Cardiac septum (tissue), 1 donor: ENCODE measurements at regions not wholly inside any gene's neighbourhood (a gene's known extent, or its start where the extent isn't known, plus 50 kb on each side); places are given as distances from the start of the nearest gene placed in this dataset.
"Not testable (repeated sequence)": the region's sequence is repeated elsewhere in the genome, so short reads cannot be mapped to it uniquely, and the experiment has no call there.

Experiments used
- DNase-seq: peaks from one replicate; pipeline ENCODE4 v3.0.0-alpha.2; 2020; ENCODE audit warnings: low spot score
- intact Hi-C: fragments of 100-400 bp; cut with DNase I; formaldehyde crosslinking; loops from one replicate; pipeline ENCODE4 v1.14.0; 2022
- donor health status: DM: no; HTN: no; CAD: no.

- intact Hi-C loops = no loop called here
- no peak for DNase-seq
Measured at GRCh38 chr11:96842731-96843130, 452.9 kb downstream of the JRKL start.

- intact Hi-C loops = no loop called here
Measured at GRCh38 chr11:96854425-96854824, 464.6 kb downstream of the JRKL start.

GRCh38 chr11:96861722-96862121, 471.9 kb downstream of the JRKL start:
- DNase-seq, intact Hi-C loops: not testable (repeated sequence)

More at GRCh38 chr11:96854425-96854824, 464.6 kb downstream of the JRKL start:
- no peak for DNase-seq

- DNase-seq = peak; percentile 92
- intact Hi-C loops = no loop called here
Measured at GRCh38 chr11:96863520-96863919, 473.7 kb downstream of the JRKL start.

GRCh38 chr11:96865020-96865419, 475.2 kb downstream of the JRKL start:
- DNase-seq = no peak
- intact Hi-C loops = no loop called here

GRCh38 chr11:96869207-96869606, 479.4 kb downstream of the JRKL start:
- intact Hi-C loops = no loop called here
- DNase-seq = no peak

- intact Hi-C loops = no loop called here
- DNase-seq = no peak
Measured at GRCh38 chr11:96875712-96876111, 485.9 kb downstream of the JRKL start.

GRCh38 chr11:96878299-96879051, 488.7 kb downstream of the JRKL start:
- intact Hi-C loops = no loop called here
- no peak for DNase-seq

GRCh38 chr11:96882622-96883021, 492.8 kb downstream of the JRKL start:
- DNase-seq, intact Hi-C loops: not testable (repeated sequence)

GRCh38 chr11:96885405-96885804, 495.6 kb downstream of the JRKL start:
- no peak for DNase-seq
- intact Hi-C loops = no loop called here

GRCh38 chr11:96885912-96886311, 496.1 kb downstream of the JRKL start:
- intact Hi-C loops = no loop called here
- DNase-seq = no peak

GRCh38 chr11:96893988-96894387, 504.2 kb downstream of the JRKL start:
- no peak for DNase-seq
- intact Hi-C loops = no loop called here

GRCh38 chr11:96894587-96894986, 504.8 kb downstream of the JRKL start:
- DNase-seq = no peak
- intact Hi-C loops = no loop called here

- intact Hi-C loops = no loop called here
- no peak for DNase-seq
Measured at GRCh38 chr11:96899971-96900370, 510.2 kb downstream of the JRKL start.

- no peak for DNase-seq
- intact Hi-C loops = no loop called here
Measured at GRCh38 chr11:96905143-96905542, 515.3 kb downstream of the JRKL start.

- no peak for DNase-seq
- intact Hi-C loops = no loop called here
Measured at GRCh38 chr11:96905663-96906062, 515.9 kb downstream of the JRKL start.

GRCh38 chr11:96906476-96906875, 516.7 kb downstream of the JRKL start:
- DNase-seq = no peak
- intact Hi-C loops = no loop called here

- DNase-seq = no peak
- intact Hi-C loops = no loop called here
Measured at GRCh38 chr11:96925862-96926261, 536.0 kb downstream of the JRKL start.

- no peak for DNase-seq
- intact Hi-C loops = no loop called here
Measured at GRCh38 chr11:96940227-96940626, 550.4 kb downstream of the JRKL start.

GRCh38 chr11:96942855-96943254, 553.0 kb downstream of the JRKL start:
- no peak for DNase-seq
- intact Hi-C loops = no loop called here

GRCh38 chr11:96943970-96944369, 554.2 kb downstream of the JRKL start:
- intact Hi-C loops = no loop called here
- no peak for DNase-seq

GRCh38 chr11:96948066-96948465, 558.3 kb downstream of the JRKL start:
- intact Hi-C loops = no loop called here
- DNase-seq = no peak
